HCT116 (cell line): ENCODE measurements at regions not wholly inside any gene's neighbourhood (a gene's known extent, or its start where the extent isn't known, plus 50 kb on each side); places are given as distances from the start of the nearest gene placed in this dataset.

Experiments used
- ATAC-seq: fragments of 200-7000 bp; cut with Tn5 transposase; 2 replicates; pipeline ENCODE4 v1.9.1; 2020; ENCODE audit warnings: mild to moderate bottlenecking, moderate library complexity
- BruUV-seq: library from RNA; stranded (reverse); fragments of 400-500 nt; replicated peaks from 2 replicates; lab custom pipeline; 2021; lab: Mats Ljungman, UMichigan
- CTCF ChIA-PET: fragments of 300-600 bp; sonication (Branson Sonifier 250); formaldehyde crosslinking; loops from one replicate; lab custom pipeline; 2021; ENCODE audit warnings: antibody characterized with exemption; lab: Charles Lee
- POLR2A ChIA-PET: fragments of 300-600, 350-600 bp; sonication (Branson Sonifier 250); formaldehyde crosslinking; loops from one replicate; lab custom pipeline; 2021; ENCODE audit warnings: antibody characterized with exemption; lab: Charles Lee
- RAD21 ChIA-PET, 2 experiments: fragments of 300-600 bp; sonication (Branson Sonifier 250); formaldehyde crosslinking; loops; one replicate each; lab custom pipeline; 2023; ENCODE audit warnings: low total read pairs in 2 of 2; ENCODE audit not compliant: uncharacterized antibody in 2 of 2, unreplicated experiment in 2 of 2, low non-redundant PET in 1 of 2; lab: Charles Lee
- DNase-seq: peaks from one replicate; pipeline ENCODE4 v3.0.0-alpha.2; 2010; ENCODE audit warnings: low read depth, low spot score
- H2AFZ ChIP-seq: fragments of 200-600 bp; shearing (Covaris generic), sonication (generic); 2 replicates; pipeline ENCODE4 v1.6.1; 2017; ENCODE audit warnings: low read depth, mixed run types, mixed read lengths, antibody characterized with exemption, low read length; ENCODE audit not compliant: poor library complexity, severe bottlenecking
- H3K27ac ChIP-seq: 2 replicates; pipeline ENCODE4 v1.5.1; 2012; ENCODE audit warnings: low read depth, low read length
- H3K27me3 ChIP-seq: fragments of 200-600 bp; sonication (generic); 2 replicates; pipeline ENCODE4 v1.6.1; 2016; ENCODE audit warnings: mixed run types, low read length, mixed read lengths; ENCODE audit not compliant: insufficient read depth
- H3K36me3 ChIP-seq, 2 experiments: fragments of 200-500 bp in 1 of 2; fragments of 200-600 bp in 1 of 2; sonication (Bioruptor generic) in 1 of 2; sonication (generic) in 1 of 2; 2 replicates each; pipeline versions ENCODE4 v1.5.1 to v1.6.1; 2014 to 2016; ENCODE audit warnings: low read length in 2 of 2, inconsistent platforms in 1 of 2, mixed read lengths in 1 of 2, mixed run types in 1 of 2; ENCODE audit not compliant: insufficient read depth in 2 of 2, control insufficient read depth in 1 of 2
- H3K4me1 ChIP-seq, 2 experiments: fragments of 200-600 bp in 1 of 2; sonication (generic) in 1 of 2; 2 replicates each; pipeline versions ENCODE4 v1.5.1 to v1.6.1; 2012 to 2017; ENCODE audit warnings: low read length in 2 of 2, inconsistent platforms in 1 of 2, mild to moderate bottlenecking in 1 of 2, mixed read lengths in 1 of 2, mixed run types in 1 of 2, moderate library complexity in 1 of 2; ENCODE audit not compliant: insufficient read depth in 2 of 2, control insufficient read depth in 1 of 2
- H3K4me2 ChIP-seq: fragments of 200-600 bp; sonication (generic); 2 replicates; pipeline ENCODE4 v1.6.1; 2017; ENCODE audit warnings: mixed run types, low read length, mixed read lengths
- H3K4me3 ChIP-seq, 2 experiments: fragments of 200-600 bp in 1 of 2; sonication (generic) in 1 of 2; replicated peaks in 1 of 2; 2 replicates each; pipeline ENCODE4 v1.5.1; 2011 to 2016; ENCODE audit warnings: low read length in 2 of 2, control low read depth in 1 of 2, low read depth in 1 of 2, mild to moderate bottlenecking in 1 of 2, mixed read lengths in 1 of 2, mixed run types in 1 of 2
- H3K79me2 ChIP-seq: fragments of 200-600 bp; sonication (generic); 2 replicates; pipeline ENCODE4 v1.6.1; 2017; ENCODE audit warnings: mild to moderate bottlenecking, mixed run types, low read length, moderate library complexity, mixed read lengths; ENCODE audit not compliant: insufficient read depth
- H3K9ac ChIP-seq: fragments of 200-600 bp; sonication (generic); 2 replicates; pipeline ENCODE4 v1.6.1; 2016; ENCODE audit warnings: low read length, mixed read lengths
- H3K9me2 ChIP-seq: fragments of 200-600 bp; sonication (generic), shearing (Covaris generic); 2 replicates; pipeline ENCODE4 v1.6.1; 2017; ENCODE audit warnings: mixed run types, mild to moderate bottlenecking, moderate library complexity; ENCODE audit not compliant: insufficient read depth
- H3K9me3 ChIP-seq, 2 experiments: fragments of 200-500 bp in 1 of 2; fragments of 200-600 bp in 1 of 2; sonication (Bioruptor generic) in 1 of 2; sonication (generic) in 1 of 2; 2 replicates each; pipeline ENCODE4 v1.6.1; 2014 to 2017; ENCODE audit warnings: low read length in 2 of 2, mixed read lengths in 2 of 2, inconsistent platforms in 1 of 2, low read depth in 1 of 2, mild to moderate bottlenecking in 1 of 2, mixed run types in 1 of 2, moderate library complexity in 1 of 2; ENCODE audit not compliant: control insufficient read depth in 1 of 2, insufficient read depth in 1 of 2
- H4K20me1 ChIP-seq: fragments of 200-600 bp; sonication (generic), shearing (Covaris generic); 2 replicates; pipeline ENCODE4 v1.6.1; 2017; ENCODE audit warnings: mixed run types, mild to moderate bottlenecking, moderate library complexity; ENCODE audit not compliant: insufficient read depth
- CBX3 ChIP-seq: IDR thresholded peaks from 2 replicates; pipeline ENCODE4 v1.6.1; 2012; ENCODE audit warnings: low read depth
- CEBPB ChIP-seq: IDR thresholded peaks from 2 replicates; pipeline ENCODE4 v1.6.1; 2012; ENCODE audit warnings: low read depth
- CTCF ChIP-seq, 3 experiments: fragments of 200-600 bp in 1 of 3; sonication (generic) in 1 of 3; IDR thresholded peaks in 2 of 3; conservative IDR thresholded peaks in 1 of 3; 2 replicates each; pipeline ENCODE4 v1.5.1; 2012 to 2017; ENCODE audit warnings: low read depth in 2 of 3, low read length in 2 of 3, antibody characterized with exemption in 1 of 3, borderline replicate concordance in 1 of 3, control low read depth in 1 of 3, mild to moderate bottlenecking in 1 of 3, mixed read lengths in 1 of 3, mixed run types in 1 of 3, moderate library complexity in 1 of 3; ENCODE audit not compliant: insufficient read depth in 1 of 3
- ELF1 ChIP-seq: IDR thresholded peaks from 2 replicates; pipeline ENCODE4 v1.6.1; 2012; ENCODE audit warnings: low read depth, borderline replicate concordance
- EZH2phosphoT487 ChIP-seq: fragments of 200-600 bp; IDR thresholded peaks from 2 replicates; pipeline ENCODE4 v1.6.1; 2018; ENCODE audit warnings: antibody characterized with exemption, borderline replicate concordance
- FOSL1 ChIP-seq: IDR thresholded peaks from 2 replicates; pipeline ENCODE4 v1.6.1; 2012; ENCODE audit warnings: low read depth
- JUND ChIP-seq: IDR thresholded peaks from 2 replicates; pipeline ENCODE4 v1.6.1; 2012
- MAX ChIP-seq: IDR thresholded peaks from 2 replicates; pipeline ENCODE4 v1.6.1; 2012
- POLR2A ChIP-seq: IDR thresholded peaks from 2 replicates; pipeline ENCODE4 v1.7.0; 2011; ENCODE audit warnings: borderline replicate concordance; ENCODE audit not compliant: insufficient read depth, insufficient read length; ENCODE audit errors: extremely low read depth
- POLR2AphosphoS5 ChIP-seq: IDR thresholded peaks from 2 replicates; pipeline ENCODE4 v1.6.1; 2011; ENCODE audit warnings: mild to moderate bottlenecking, low read depth, low read length, moderate library complexity
- RAD21 ChIP-seq: IDR thresholded peaks from 2 replicates; pipeline ENCODE4 v1.6.1; 2012; ENCODE audit warnings: low read depth, mild to moderate bottlenecking
- REST ChIP-seq: IDR thresholded peaks from 2 replicates; pipeline ENCODE4 v1.6.1; 2012; ENCODE audit warnings: low read depth
- SIN3A ChIP-seq: IDR thresholded peaks from 2 replicates; pipeline ENCODE4 v1.6.1; 2012; ENCODE audit warnings: low read depth
- SP1 ChIP-seq: IDR thresholded peaks from 2 replicates; pipeline ENCODE4 v1.6.1; 2012; ENCODE audit warnings: low read depth
- SRF ChIP-seq: IDR thresholded peaks from 2 replicates; pipeline ENCODE4 v1.6.1; 2012; ENCODE audit warnings: low read depth
- TCF7L2 ChIP-seq: IDR thresholded peaks from 2 replicates; pipeline ENCODE4 v1.7.0; 2011; ENCODE audit warnings: borderline replicate concordance, inconsistent platforms; ENCODE audit not compliant: insufficient read depth, insufficient read length; ENCODE audit errors: extremely low read depth
- YY1 ChIP-seq: IDR thresholded peaks from 2 replicates; pipeline ENCODE4 v1.6.1; 2011; ENCODE audit warnings: low read length, low read depth, moderate library complexity, mild to moderate bottlenecking; ENCODE audit not compliant: insufficient replicate concordance; ENCODE audit errors: extremely low read depth
- ZBTB33 ChIP-seq: IDR thresholded peaks from 2 replicates; pipeline ENCODE4 v1.6.1; 2011; ENCODE audit warnings: mild to moderate bottlenecking, low read length, moderate library complexity; ENCODE audit not compliant: insufficient replicate concordance; ENCODE audit errors: extremely low read depth
- ZFX ChIP-seq: fragments of 450-650 bp; IDR thresholded peaks from 2 replicates; pipeline ENCODE4 v1.6.1; 2017
- intact Hi-C: fragments of 100-400 bp; cut with micrococcal nuclease; formaldehyde crosslinking; loops from 2 replicates; pipeline ENCODE4 v1.10.0; 2022

- no peaks in the 10 kb centered on the region; the same call in 1 of the 2 replicates for H3K27me3 ChIP-seq
- ChIA-PET POLR2A (no interaction called here), RAD21 (no interaction called here), CTCF (no interaction called here)
- H3K4me3 ChIP-seq = no peak overlapping the region
- no peaks in the 10 kb centered on the region for H3K9me2 ChIP-seq
- no peak overlapping the region for H3K4me2 ChIP-seq
- H3K9ac ChIP-seq = no peak overlapping the region
- no peaks in the 10 kb centered on the region for H4K20me1 ChIP-seq
- no peaks in the 10 kb centered on the region for H3K9me3 ChIP-seq
- DNase-seq (no peak), ATAC-seq (no peak)
- BruUV-seq = no TSS peak
- no peaks in the 10 kb centered on the region for H3K36me3 ChIP-seq
- H3K27ac ChIP-seq = no peak overlapping the region
- no peaks in the 10 kb centered on the region for H3K79me2 ChIP-seq
- H3K4me1 ChIP-seq = no peaks in the 10 kb centered on the region
- intact Hi-C loops = no loop called here
- no peak overlapping the region for H2AFZ ChIP-seq
- TF ChIP-seq CBX3 (no peak), POLR2A (no peak), MAX (no peak), FOSL1 (no peak), YY1 (no peak), POLR2AphosphoS5 (no peak), ELF1 (no peak), SIN3A (no peak), CEBPB (no peak), SP1 (no peak), TCF7L2 (no peak), SRF (no peak), CTCF (IDR thresholded peaks at IDR 0.05 in 2 of 3, conservative IDR thresholded peaks at IDR 0.05 in 1 of 3; ENCODE audit: borderline replicate concordance in 1 of 3, insufficient read depth in 1 of 3, low read depth in 2 of 3, low read length in 2 of 3) (no peak), RAD21 (no peak), JUND (no peak), ZBTB33 (no peak), EZH2phosphoT487 (no peak), ZFX (no peak), REST (no peak)
Measured at GRCh38 chr1:213723187-213723586, 264.6 kb upstream of the PROX1 start.
